Adrenal gland (tissue), 9 donors: ENCODE measurements at regions not wholly inside any gene's neighbourhood (a gene's known extent, or its start where the extent isn't known, plus 50 kb on each side); places are given as distances from the start of the nearest gene placed in this dataset.
A peak's percentile ranks its signal among the peaks of the same experiment; 100 is the strongest.

Experiments used
- DNase-seq, 7 donors: peaks; one replicate each; pipeline ENCODE4 v3.0.0-alpha.2; 2019 to 2020
- H3K27ac ChIP-seq, 5 donors: fragments of 200-600 bp; sonication (generic) in 4 of 5; 1 replicate in 3 of 5; 2 replicates in 2 of 5; pipeline versions ENCODE4 v1.5.1 to v1.8.0; 2016 to 2020; ENCODE audit warnings: mild to moderate bottlenecking in 1 of 5
- H3K27me3 ChIP-seq: fragments of 200-600 bp; 2 replicates; pipeline ENCODE4 v1.8.0; 2021
- H3K36me3 ChIP-seq, 2 donors: fragments of 200-600 bp; replicated peaks in 1 of 2; 1 replicate in 1 of 2; 2 replicates in 1 of 2; pipeline versions ENCODE4 v1.5.1 to v1.8.0; 2018 to 2022
- H3K4me1 ChIP-seq, 2 donors: fragments of 200-600 bp; replicated peaks in 1 of 2; 1 replicate in 1 of 2; 2 replicates in 1 of 2; pipeline versions ENCODE4 v1.5.1 to v1.8.0; 2018 to 2021
- H3K4me3 ChIP-seq, 4 donors: fragments of 200-600 bp; sonication (generic) in 3 of 4; one replicate each; pipeline ENCODE4 v1.5.1; 2016 to 2018
- H3K9me3 ChIP-seq, 3 donors: fragments of 200-600 bp; sonication (generic) in 1 of 3; replicated peaks in 1 of 3; 1 replicate in 2 of 3; 2 replicates in 1 of 3; pipeline versions ENCODE4 v1.5.1 to v1.8.0; 2016 to 2021
- POLR2A ChIP-seq, 2 donors: fragments of 450-650 bp; IDR thresholded peaks; one replicate each; pipeline ENCODE4 v1.6.1; 2017; ENCODE audit warnings: antibody characterized with exemption in 2 of 2, mild to moderate bottlenecking in 2 of 2, moderate library complexity in 1 of 2
- WGBS, 4 donors: extraction: QIAGEN DNeasy Blood & Tissue Kit in 2 of 4; methylation state at CpG; one replicate each; pipeline versions ENCODE4 v1.1.5 to v1.1.7; 2013 to 2017; 5-methylcytosine and 5-hydroxymethylcytosine counted together
- intact Hi-C, 2 donors: fragments of 100-400 bp; cut with DNase I; formaldehyde crosslinking; loops; one replicate each; pipeline versions ENCODE4 v1.14.1 to v1.15.0; 2022 to 2023
- TF ChIP-seq, protein P1 (sequence below), 6 experiments: fragments of 450-650 bp in 4 of 6; fragments of 200-600 bp in 2 of 6; sonication (generic) in 1 of 6; IDR thresholded peaks; 1 replicate in 5 of 6; 2 replicates in 1 of 6; pipeline versions ENCODE4 v1.5.1 to v1.8.0; 2016 to 2021; ENCODE audit warnings: antibody characterized with exemption in 6 of 6, mild to moderate bottlenecking in 2 of 6, moderate library complexity in 1 of 6
- donor health status: healthy with polysubstance abuse.
- donor health status: Bipolar disorder and iron deficiency.
- donor health status: DM: yes; HTN: yes; CAD: no.
- donor health status: DM: no; HTN: no; CAD: no.
- donor health status: DM: no; HTN: no; CAD: no.

DNA sequence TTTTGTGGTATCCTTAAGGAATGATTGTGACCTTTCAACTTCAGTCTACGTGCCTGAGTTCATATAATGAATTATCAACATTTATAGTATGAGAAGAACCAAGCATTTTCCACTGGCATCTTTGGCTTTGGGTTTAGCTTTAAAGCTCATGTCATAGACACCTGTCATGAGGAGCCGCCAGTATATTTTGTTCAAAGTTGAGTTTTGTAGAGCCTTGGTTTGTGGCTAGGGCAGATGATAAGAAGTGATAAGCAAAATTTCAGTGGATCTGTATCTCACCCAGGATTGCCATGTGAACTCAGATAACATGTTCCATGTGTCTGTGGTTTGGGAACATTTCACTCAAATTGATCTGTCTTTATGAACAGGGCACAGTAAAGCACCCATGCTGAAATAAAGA is 873.2 kb downstream of the STPG2 start:
- no peak overlapping the region for H3K27ac ChIP-seq
- H3K27me3 ChIP-seq = no peaks in the 10 kb centered on the region
- no peak for TF ChIP-seq POLR2A (IDR thresholded peaks at IDR 0.05)
- TF ChIP-seq, protein P1, sequence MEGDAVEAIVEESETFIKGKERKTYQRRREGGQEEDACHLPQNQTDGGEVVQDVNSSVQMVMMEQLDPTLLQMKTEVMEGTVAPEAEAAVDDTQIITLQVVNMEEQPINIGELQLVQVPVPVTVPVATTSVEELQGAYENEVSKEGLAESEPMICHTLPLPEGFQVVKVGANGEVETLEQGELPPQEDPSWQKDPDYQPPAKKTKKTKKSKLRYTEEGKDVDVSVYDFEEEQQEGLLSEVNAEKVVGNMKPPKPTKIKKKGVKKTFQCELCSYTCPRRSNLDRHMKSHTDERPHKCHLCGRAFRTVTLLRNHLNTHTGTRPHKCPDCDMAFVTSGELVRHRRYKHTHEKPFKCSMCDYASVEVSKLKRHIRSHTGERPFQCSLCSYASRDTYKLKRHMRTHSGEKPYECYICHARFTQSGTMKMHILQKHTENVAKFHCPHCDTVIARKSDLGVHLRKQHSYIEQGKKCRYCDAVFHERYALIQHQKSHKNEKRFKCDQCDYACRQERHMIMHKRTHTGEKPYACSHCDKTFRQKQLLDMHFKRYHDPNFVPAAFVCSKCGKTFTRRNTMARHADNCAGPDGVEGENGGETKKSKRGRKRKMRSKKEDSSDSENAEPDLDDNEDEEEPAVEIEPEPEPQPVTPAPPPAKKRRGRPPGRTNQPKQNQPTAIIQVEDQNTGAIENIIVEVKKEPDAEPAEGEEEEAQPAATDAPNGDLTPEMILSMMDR (IDR thresholded peaks at IDR 0.05) = no peak
- H3K4me1 ChIP-seq = no peaks in the 10 kb centered on the region
- no peak overlapping the region for H3K4me3 ChIP-seq
- intact Hi-C loops = no loop called here
- H3K36me3 ChIP-seq = no peaks in the 10 kb centered on the region
- DNase-seq = no peak
- no peaks in the 10 kb centered on the region for H3K9me3 ChIP-seq
- WGBS, 4 donors = 75 to 86% (median 83%) methylated on average over 2 of the region's 2 CpGs

GRCh38 chr4:97279391-97279790 is 863.9 kb downstream of the STPG2 start:
- Histone ChIP-seq H3K36me3 (no peaks in the 10 kb centered on the region), H3K27me3 (no peaks in the 10 kb centered on the region), H3K4me3 (no peak overlapping the region), H3K4me1 (no peaks in the 10 kb centered on the region), H3K9me3 (no peaks in the 10 kb centered on the region), H3K27ac (no peak overlapping the region)
- intact Hi-C loops = no loop called here
- no peak for TF ChIP-seq POLR2A (IDR thresholded peaks at IDR 0.05)
- TF ChIP-seq, protein P1 (IDR thresholded peaks at IDR 0.05) = no peak
- DNase-seq = peak in 1 of 7 donors; percentile 48
- WGBS, 4 donors = 39 to 57% (median 49%) methylated on average over 3 of the region's 3 CpGs

DNA sequence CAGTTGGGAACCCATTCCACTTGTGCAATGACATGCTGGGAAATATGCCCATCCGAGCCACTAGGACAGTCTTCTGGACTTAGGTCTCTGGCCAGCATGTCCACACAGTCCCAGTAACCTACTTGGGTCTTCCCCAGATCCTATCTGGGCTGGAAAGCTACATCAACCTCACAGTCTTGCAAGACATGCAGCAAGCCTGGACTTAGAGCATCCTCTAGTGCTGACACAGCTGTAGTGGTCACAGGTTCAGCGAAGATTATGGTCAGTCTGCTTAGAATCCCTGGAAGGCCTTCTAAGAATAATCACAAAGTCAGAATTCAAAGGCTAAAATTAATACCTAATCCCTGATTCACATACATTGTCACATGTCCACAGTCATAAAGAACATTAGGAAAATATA is 842.7 kb downstream of the STPG2 start:
- H3K27ac ChIP-seq = no peak overlapping the region
- 43 to 76% (median 58%) methylated on average over 2 of the region's 2 CpGs for WGBS, 4 donors
- no peaks in the 10 kb centered on the region for H3K27me3 ChIP-seq
- TF ChIP-seq, protein P1 (IDR thresholded peaks at IDR 0.05) = no peak
- no peak for TF ChIP-seq POLR2A (IDR thresholded peaks at IDR 0.05)
- intact Hi-C loops = no loop called here
- H3K4me1 ChIP-seq = no peaks in the 10 kb centered on the region
- no peaks in the 10 kb centered on the region for H3K36me3 ChIP-seq
- peaks cover 0 to 4% (median 0%) of the 10 kb centered on the region in 3 donors for H3K9me3 ChIP-seq
- no peak for DNase-seq
- no peak overlapping the region for H3K4me3 ChIP-seq

DNA sequence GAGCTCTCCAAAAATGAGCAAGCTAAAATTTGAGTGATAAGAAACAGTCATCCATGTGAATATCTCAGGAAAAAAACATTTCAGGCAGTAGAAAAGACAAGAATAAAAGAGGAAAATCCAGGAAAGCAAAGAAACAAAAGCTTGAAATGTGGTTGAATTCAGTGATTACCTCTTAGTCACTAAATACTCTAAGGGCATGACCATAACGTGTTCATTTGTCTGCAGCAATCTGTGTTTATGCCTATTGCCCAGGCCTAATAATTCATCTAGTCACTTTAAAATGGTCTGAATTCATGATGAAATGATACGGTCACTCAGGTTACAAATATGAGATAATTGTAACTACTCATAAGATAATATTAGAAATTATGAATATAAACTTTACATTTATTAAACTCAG is 837.9 kb downstream of the STPG2 start:
- peaks cover 0 to 4% (median 0%) of the 10 kb centered on the region in 3 donors for H3K9me3 ChIP-seq
- H3K4me3 ChIP-seq = no peak overlapping the region
- intact Hi-C loops = no loop called here
- no peak for DNase-seq
- no peaks in the 10 kb centered on the region for H3K27me3 ChIP-seq
- TF ChIP-seq, protein P1 (IDR thresholded peaks at IDR 0.05) = no peak
- TF ChIP-seq POLR2A (IDR thresholded peaks at IDR 0.05) = no peak
- H3K27ac ChIP-seq = no peak overlapping the region
- no peaks in the 10 kb centered on the region for H3K36me3 ChIP-seq
- WGBS, 4 donors = 58 to 78% (median 71%) methylated on average over 2 of the region's 2 CpGs
- no peaks in the 10 kb centered on the region for H3K4me1 ChIP-seq
